Fibroblast of mammary gland (primary cell): ENCODE measurements at regions not wholly inside any gene's neighbourhood (a gene's known extent, or its start where the extent isn't known, plus 50 kb on each side); places are given as distances from the start of the nearest gene placed in this dataset.
"Not testable (repeated sequence)": the region's sequence is repeated elsewhere in the genome, so short reads cannot be mapped to it uniquely, and the experiment has no call there.

Source experiments
- DNase-seq: peaks from one replicate; pipeline ENCODE4 v3.0.0-alpha.2; 2010; ENCODE audit warnings: low read depth
- H3K4me3 ChIP-seq: 2 replicates; pipeline ENCODE4 v1.5.1; 2011; ENCODE audit warnings: low read depth, mild to moderate bottlenecking, low read length, moderate library complexity; ENCODE audit not compliant: control insufficient read depth
- TF ChIP-seq, protein P1 (sequence below): conservative IDR thresholded peaks from 2 replicates; pipeline ENCODE4 v1.5.1; 2011; ENCODE audit warnings: low read depth, low read length, inconsistent platforms; ENCODE audit not compliant: control insufficient read depth, insufficient read depth

DNA sequence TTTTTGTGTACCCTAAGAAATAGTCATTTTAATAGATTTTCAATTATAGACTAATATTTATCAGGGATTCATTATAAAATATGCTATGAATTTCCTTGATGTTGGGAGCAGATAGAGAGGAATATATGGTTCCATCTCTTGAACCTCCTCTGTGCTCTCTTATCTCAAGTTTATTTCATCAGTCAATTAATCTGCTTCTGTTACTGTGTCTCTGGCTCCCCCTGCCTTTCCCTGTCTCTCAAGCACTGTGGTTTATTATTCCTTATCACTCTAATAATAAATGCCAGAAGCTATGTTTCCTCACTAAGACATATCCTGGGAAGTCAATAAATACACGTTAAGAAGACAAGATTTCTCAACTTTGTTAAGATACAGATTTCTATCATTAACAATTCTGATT, 141.5 kb downstream of the SYT15 start:
- H3K4me3 ChIP-seq: not testable (repeated sequence)
- TF ChIP-seq, protein P1, sequence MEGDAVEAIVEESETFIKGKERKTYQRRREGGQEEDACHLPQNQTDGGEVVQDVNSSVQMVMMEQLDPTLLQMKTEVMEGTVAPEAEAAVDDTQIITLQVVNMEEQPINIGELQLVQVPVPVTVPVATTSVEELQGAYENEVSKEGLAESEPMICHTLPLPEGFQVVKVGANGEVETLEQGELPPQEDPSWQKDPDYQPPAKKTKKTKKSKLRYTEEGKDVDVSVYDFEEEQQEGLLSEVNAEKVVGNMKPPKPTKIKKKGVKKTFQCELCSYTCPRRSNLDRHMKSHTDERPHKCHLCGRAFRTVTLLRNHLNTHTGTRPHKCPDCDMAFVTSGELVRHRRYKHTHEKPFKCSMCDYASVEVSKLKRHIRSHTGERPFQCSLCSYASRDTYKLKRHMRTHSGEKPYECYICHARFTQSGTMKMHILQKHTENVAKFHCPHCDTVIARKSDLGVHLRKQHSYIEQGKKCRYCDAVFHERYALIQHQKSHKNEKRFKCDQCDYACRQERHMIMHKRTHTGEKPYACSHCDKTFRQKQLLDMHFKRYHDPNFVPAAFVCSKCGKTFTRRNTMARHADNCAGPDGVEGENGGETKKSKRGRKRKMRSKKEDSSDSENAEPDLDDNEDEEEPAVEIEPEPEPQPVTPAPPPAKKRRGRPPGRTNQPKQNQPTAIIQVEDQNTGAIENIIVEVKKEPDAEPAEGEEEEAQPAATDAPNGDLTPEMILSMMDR: peak; percentile 12
- DNase-seq: peak; percentile 7

DNA sequence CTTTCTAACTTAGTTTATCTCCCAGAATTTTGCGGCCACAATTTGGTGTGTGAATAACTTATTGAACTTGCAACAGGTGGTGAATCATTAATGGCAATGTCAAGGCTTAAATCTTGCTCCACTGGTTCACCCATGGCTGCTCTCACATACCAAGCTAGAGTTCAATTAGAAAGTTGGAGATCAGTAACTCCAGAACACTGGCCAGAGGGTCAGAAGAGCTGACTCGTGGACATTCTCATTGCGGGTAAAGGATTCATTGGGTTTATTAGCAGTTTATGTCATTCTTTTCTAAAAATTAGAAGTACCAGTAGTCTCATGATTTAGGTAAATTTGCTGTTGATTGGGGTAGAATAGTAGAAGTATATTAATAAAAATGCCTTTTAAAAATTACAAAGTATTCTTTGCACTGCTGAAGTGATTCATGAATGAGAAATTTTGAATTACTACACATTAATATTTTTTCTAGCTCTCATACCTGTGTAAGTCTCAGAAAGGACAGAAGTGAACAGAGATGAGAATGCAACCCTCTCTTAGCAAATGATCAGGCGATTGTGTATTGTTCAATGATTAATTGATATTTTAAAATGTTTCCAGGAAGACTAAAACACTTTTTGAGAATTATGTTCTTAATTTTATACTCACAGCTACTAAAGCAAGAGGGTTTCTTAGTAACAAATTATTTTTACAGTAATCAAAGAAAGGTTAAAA, 142.0 kb downstream of the SYT15 start:
- not testable (repeated sequence) for H3K4me3 ChIP-seq, DNase-seq

DNA sequence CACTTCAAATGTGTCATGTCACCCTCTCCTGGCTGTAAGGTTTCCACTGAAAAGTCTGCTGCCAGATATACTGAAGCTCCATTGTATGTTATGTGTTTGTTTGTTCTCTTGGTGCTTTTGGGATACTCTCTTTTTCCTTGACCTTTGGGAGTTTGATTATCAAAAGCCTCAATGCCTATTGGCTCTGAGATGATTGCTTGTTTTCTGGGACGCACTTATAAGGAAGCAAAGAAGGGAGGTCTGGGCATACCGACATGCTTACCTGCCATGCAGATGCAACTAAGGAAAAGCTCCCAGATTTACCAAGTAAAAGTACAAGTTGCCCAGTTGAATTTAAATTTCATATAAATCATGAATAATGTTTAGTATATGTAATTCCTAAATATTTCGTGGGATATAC, 145.3 kb downstream of the SYT15 start:
- not testable (repeated sequence) for DNase-seq, H3K4me3 ChIP-seq

DNA sequence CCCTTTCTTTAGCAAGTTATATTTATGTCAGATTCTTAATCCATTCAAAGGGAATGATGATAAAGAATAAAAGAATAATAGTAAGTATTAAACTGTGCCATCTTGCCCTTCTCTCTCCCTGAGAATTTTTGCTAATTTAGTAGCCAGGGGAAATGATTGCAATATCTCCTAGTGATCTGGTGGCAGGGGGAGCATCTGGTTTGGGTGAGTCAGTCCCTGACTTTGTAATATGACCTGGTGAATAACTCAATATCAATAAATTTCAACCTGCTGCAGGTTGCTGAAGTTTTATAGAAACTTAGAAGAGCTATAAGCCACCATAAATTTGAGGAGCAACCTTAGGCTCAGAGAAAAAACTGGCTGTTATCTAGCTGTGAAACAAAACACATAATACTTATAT, 149.4 kb downstream of the SYT15 start:
- not testable (repeated sequence) for H3K4me3 ChIP-seq, DNase-seq

DNA sequence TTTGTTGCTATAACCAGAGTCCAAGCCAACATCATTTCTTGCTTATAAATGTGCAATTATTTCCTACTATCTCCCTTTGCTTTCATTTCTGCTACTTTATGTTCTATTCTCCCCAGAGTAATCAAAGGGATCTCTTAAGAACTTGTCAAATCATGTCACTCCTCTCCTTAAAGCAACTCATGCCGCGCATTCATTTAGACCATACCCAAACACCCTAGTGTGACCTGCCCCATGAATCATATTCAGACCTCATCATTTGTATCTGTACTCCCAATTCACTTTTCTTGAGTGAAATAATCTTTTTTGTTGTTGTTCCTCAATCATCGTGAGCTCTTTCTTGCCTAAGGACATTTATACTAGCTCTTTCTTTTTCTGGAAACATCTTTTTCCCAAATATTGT, 151.8 kb downstream of the SYT15 start:
- not testable (repeated sequence) for DNase-seq, H3K4me3 ChIP-seq

DNA sequence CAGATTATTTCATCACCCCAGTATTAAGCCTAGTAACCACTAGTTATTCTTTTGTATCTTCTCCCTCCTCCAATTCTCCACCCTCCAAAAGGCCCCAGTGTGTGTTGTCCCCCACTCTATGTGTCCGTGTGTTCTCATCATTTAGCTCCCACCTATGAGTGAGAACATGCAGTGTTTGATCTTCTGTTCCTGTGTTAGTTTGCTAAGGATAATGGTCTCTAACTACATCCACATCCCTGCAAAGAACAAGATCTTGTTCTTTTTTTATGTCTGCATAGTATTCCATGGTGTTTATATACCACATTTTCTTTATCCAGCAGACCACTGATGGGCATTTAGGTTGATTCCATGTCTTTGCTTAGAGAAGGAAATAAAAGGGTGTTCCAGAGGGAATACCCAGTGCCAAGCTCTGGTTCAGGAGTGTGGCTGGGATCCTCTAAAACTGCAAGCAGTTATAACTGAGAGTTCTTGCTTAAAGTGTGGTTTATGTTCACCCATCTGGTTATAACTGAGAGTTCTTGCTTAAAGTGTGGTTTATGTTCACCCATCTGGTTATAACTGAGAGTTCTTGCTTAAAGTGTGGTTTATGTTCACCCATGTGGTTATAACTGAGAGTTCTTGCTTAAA, 154.8 kb downstream of the SYT15 start:
- DNase-seq, H3K4me3 ChIP-seq: not testable (repeated sequence)

DNA sequence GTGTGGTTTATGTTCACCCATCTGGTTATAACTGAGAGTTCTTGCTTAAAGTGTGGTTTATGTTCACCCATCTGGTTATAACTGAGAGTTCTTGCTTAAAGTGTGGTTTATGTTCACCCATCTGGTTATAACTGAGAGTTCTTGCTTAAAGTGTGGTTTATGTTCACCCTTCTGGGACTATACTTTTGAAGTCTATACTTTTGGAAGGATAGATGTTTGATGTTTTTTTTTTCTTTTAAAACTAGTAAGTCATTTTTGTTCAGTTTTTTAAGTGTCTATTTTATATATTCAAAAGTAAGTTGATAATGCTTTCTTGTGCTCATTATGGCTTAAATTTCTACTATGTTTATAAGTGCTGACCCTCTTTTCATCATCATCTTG, 155.3 kb downstream of the SYT15 start:
- not testable (repeated sequence) for H3K4me3 ChIP-seq, DNase-seq

DNA sequence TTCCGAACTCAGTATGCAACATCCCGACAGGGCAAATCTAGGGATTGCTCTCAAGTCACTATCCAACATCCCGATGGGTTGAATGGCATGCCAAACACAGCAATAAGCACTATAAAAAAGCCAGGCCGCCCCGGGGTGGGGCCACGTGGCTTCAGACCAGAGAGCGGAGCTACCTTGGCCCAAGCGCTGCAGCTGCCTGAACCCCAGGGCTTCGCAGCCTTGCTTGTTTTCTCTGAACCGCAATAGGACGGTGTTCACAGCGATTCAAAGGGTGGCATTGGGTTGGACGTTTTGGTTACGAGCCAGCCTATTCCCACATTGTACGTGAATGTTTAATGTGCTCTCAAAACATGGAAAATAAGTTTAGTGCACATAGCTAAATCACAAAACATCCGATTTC, 161.0 kb downstream of the SYT15 start:
- DNase-seq, H3K4me3 ChIP-seq: not testable (repeated sequence)

DNA sequence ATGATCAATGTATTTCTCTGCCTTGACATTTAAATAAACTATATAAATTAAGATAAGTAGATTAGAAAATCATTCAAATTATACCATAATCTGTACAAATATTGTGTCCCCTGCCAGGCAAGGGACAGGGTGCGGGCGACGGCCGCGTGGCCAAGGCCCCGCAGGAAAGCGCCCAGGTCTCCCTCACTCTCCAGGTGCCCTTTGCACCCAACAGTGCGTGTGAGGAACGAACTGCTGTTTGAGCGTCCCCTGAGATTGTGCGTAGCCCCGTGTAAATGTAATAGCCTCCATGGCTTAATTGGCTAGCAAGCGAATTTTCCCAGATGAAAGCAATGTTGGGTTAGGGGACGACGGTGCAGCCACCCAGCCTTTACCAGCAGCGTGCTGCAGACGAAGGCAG, 161.4 kb downstream of the SYT15 start:
- not testable (repeated sequence) for DNase-seq, H3K4me3 ChIP-seq

DNA sequence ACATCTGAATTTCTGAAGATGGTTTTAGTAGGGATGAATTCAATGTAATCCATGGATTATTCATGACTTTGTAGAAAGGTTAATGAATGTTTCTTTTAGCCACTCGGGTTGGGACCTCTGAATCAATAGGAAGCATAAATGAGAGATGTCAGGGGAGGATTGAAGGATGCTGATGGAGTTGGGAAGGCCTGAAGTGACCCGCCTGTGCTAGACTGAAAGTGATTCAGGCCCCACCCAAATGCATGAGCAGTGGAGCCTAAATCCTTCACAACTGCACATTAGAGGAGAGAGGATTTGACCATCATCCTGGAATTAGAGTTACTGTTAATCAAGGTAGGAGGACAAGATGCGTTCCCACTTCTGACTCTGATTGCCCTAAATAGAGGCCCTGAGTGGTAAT, 162.2 kb upstream of the PTPN20 start:
- not testable (repeated sequence) for DNase-seq

DNA sequence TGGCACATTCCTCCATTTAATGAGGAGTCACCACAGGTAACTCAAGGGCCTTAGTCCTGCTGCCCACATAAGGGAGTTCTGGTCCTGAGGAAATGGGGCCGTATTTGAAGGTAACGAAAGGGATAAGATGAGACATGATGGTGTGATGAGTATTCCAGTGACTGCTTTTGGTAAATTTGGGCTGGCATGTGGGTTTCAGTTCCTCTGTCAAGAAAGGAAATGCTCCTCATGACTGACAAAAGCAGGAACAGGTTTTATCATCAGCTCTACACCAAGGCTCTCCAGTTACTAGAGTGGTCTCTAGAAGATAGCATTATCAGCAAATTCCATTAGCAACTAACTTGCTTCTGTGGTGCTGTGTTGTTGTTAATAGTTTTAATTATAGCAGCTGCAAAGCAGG, 161.8 kb upstream of the PTPN20 start:
- DNase-seq, H3K4me3 ChIP-seq: not testable (repeated sequence)

More for the DNA sequence above, 162.2 kb upstream of the PTPN20 start:
- not testable (repeated sequence) for H3K4me3 ChIP-seq

DNA sequence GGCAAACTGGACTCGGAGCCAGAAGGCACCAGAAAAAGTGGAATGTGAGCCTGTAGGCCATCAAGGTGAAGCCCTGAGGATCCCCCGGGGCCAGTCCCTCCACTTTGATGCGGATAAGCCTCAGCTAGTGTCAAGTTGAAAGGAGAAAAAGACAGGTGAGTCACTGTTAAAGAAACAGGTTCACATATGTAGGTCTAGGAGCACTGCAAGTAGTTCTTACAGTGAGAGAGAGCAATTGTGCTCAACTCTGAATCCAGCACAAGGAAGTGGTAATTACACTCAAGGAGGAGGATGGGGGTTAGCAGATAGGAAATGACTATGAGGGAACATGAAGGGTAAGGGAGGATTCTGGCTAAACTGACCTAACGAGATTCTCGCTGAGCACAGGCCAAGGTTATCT, 157.5 kb upstream of the PTPN20 start:
- not testable (repeated sequence) for DNase-seq, H3K4me3 ChIP-seq

DNA sequence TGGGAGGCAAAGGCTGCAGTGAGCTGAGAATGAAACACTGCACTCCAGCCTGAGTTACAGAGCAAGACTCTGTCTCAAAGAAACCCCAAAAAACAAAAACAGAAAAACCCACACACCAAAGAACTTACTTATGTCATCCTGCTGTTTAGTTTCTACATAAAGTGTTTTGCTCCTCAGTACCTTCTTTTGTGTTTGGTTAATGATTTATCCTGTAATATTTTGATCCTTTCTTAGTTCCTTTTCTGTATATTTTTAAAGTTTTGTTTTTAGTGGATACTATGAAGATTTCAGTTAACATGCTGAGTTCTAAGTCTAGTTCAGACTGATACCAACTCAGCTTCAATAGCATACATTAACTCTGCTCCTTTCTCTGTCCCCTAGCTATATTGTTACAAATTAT, 149.8 kb upstream of the PTPN20 start:
- DNase-seq: not testable (repeated sequence)

DNA sequence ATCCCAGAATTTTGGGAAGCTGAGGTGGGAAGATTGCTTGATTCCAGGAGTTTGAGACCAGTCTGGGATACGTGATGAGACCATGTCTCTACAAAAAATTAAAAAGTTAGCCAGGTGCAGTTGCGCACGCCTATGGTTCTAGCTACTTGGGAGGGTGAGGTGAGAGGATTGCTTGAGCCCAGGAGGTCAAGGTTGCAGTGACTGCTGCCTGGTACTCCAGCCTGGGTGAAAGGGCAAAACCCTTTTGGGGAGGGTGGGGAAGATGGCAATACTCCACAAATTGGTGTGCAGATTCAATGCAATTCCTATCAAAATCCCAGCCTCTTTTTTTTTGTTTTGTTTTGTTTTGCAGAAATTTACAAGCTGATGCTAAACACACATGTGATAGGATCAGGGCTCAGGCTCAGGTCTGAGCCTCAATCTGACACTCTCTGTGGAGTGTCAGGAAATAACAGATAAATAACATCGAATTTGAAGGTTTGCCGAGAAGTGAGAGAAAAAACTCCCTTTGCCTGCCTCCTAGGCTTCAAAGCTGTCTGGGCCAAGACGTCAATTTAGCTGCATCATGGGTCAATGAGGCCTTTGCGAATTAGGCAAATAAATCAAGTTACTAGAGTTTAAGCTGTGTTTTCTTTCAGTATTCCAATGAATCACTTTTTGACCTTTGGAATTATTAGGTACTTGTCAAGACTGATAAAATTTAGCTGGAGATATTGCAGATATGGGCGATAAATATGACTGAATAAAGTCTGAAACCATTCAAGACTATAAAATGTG, 142.5 kb upstream of the PTPN20 start:
- not testable (repeated sequence) for DNase-seq, H3K4me3 ChIP-seq

More for the DNA sequence above, 149.8 kb upstream of the PTPN20 start:
- H3K4me3 ChIP-seq: not testable (repeated sequence)

DNA sequence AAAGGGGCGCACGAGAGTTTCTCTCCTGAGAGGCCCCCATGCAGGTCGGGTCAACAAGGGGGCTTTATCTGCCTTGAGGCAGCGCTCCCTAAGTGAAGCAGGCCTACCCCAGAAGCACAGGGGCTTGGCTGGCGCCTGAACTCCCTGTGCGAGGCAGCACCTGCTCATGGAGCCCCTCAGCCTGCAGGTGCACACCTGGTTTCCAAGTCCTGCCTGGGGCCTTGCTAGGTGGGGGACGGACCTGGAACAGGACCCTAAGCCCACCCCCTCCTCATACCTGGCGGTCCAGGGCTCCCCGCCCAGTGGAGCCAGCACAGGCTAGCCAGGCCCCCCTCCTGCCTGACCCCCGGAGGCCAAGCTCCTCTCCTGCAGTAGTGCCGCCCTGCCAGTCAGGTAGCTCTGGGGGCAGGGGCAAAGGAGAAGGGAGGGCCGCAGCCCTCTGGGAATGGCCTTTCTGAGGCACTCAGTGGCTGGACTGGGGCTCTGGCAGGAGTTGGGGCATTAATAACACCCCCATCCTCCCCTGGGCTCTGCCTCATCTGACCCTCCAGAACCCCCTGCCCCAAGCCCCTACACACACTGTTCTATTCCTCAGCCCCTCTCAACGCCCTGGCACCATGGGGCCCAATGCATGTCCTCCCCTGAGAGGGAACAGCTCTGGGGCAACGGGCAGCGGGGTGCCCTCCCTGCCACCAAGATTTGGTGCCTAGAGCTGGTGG, 137.9 kb upstream of the PTPN20 start:
- not testable (repeated sequence) for H3K4me3 ChIP-seq, DNase-seq

DNA sequence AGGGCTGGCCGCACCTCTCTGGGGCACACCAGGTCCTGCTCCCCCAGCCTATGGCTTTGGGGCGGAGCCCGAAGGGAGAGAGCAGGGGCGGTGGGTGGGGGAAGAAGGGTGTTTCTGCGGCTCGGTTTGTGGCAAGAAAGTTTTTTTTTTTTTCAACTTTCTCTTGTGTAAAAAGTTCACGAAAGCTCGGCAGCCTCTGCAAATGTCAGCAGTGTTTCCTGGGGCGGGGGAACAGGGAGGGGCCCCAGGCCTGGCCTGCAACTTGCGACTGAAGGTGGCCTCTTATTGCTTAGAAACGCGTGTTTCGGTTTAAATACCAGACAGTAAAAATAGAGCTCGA, 137.4 kb upstream of the PTPN20 start:
- not testable (repeated sequence) for DNase-seq, H3K4me3 ChIP-seq

DNA sequence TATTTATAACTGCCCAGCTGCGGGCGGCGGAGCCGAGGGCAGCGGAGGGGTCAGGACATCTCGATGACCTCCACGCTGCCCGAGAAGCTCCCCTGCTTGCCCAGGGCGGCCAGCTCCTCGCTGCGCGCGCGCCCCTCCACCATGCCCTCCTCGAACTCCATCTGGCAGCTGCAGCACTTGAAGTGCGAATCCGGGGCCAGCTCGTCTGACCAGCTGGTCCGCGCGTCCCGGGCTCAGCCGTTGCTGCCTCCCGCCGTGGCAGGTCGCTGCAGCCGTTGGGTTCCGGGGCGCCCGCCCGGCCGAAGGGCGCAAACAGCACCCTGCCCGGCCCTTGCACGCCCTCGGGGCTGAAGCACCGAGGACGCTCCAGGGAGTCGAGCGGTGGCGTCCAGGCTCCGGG, 136.9 kb upstream of the PTPN20 start:
- not testable (repeated sequence) for H3K4me3 ChIP-seq, DNase-seq
